Endothelial cell of umbilical vein (primary cell): ENCODE measurements at regions not wholly inside any gene's neighbourhood (a gene's known extent, or its start where the extent isn't known, plus 50 kb on each side); places are given as distances from the start of the nearest gene placed in this dataset.
A peak's percentile ranks its signal among the peaks of the same experiment; 100 is the strongest.

Experiments used
- BruUV-seq: library from RNA; stranded (reverse); fragments of 400-500 nt; replicated peaks from 2 replicates; lab custom pipeline; 2021; lab: Mats Ljungman, UMichigan
- CTCF ChIA-PET: fragments of 300-600, 350-600 bp; sonication (Branson Sonifier 250); formaldehyde crosslinking; loops from one replicate; lab custom pipeline; 2021; ENCODE audit warnings: antibody characterized with exemption, inconsistent platforms; lab: Charles Lee
- POLR2A ChIA-PET: fragments of 300-600, 350-600 bp; sonication (Branson Sonifier 250); formaldehyde crosslinking; loops from one replicate; lab custom pipeline; 2021; ENCODE audit warnings: antibody characterized with exemption, inconsistent platforms; lab: Charles Lee
- DNase-seq: peaks from one replicate; pipeline ENCODE4 v3.0.0-alpha.2; 2011; ENCODE audit warnings: low read depth, low spot score
- FAIRE-seq: peaks from 2 replicates; lab custom pipeline; 2011; peaks lifted over from hg19 to GRCh38; lab: Jason Lieb, UNC
- H2AFZ ChIP-seq: 2 replicates; pipeline ENCODE4 v1.6.0; 2012; ENCODE audit warnings: low read depth, low read length, control low read depth, inconsistent platforms
- H3K27ac ChIP-seq: 2 replicates; pipeline ENCODE4 v1.5.1; 2011; ENCODE audit warnings: low read depth, mild to moderate bottlenecking, control low read depth, low read length, moderate library complexity; ENCODE audit not compliant: insufficient read depth
- H3K27me3 ChIP-seq, 2 experiments: 2 replicates each; pipeline versions ENCODE4 v1.6.0 to v1.6.1; 2011; ENCODE audit warnings: low read length in 2 of 2, mixed read lengths in 1 of 2; ENCODE audit not compliant: control insufficient read depth in 2 of 2, insufficient read depth in 2 of 2
- H3K36me3 ChIP-seq, 2 experiments: 2 replicates in 1 of 2; 3 replicates in 1 of 2; pipeline ENCODE4 v1.5.1; 2011; ENCODE audit warnings: low read length in 2 of 2, mild to moderate bottlenecking in 1 of 2, moderate library complexity in 1 of 2; ENCODE audit not compliant: control insufficient read depth in 2 of 2, insufficient read depth in 2 of 2; ENCODE audit errors: extremely low read depth in 1 of 2
- H3K4me1 ChIP-seq: 3 replicates; pipeline ENCODE4 v1.5.1; 2011; ENCODE audit warnings: mild to moderate bottlenecking, low read length; ENCODE audit not compliant: control insufficient read depth, insufficient read depth; ENCODE audit errors: extremely low read depth
- H3K4me2 ChIP-seq: 2 replicates; pipeline ENCODE4 v1.6.1; 2011; ENCODE audit warnings: low read length, control low read depth, mixed read lengths; ENCODE audit not compliant: insufficient read depth
- H3K4me3 ChIP-seq, 3 experiments: fragments of 200-600 bp in 1 of 3; sonication (generic), shearing (Covaris generic) in 1 of 3; replicated peaks in 1 of 3; 2 replicates each; pipeline ENCODE4 v1.5.1; 2011 to 2016; ENCODE audit warnings: control low read depth in 3 of 3, low read length in 3 of 3, mild to moderate bottlenecking in 2 of 3, inconsistent platforms in 1 of 3, low read depth in 1 of 3, moderate library complexity in 1 of 3; ENCODE audit not compliant: insufficient read depth in 1 of 3
- H3K79me2 ChIP-seq: 2 replicates; pipeline ENCODE4 v1.6.0; 2012; ENCODE audit warnings: low read length, inconsistent platforms; ENCODE audit not compliant: control insufficient read depth, insufficient read depth
- H3K9ac ChIP-seq: replicated peaks from 2 replicates; pipeline ENCODE3; 2011; ENCODE audit warnings: low read length, control low read depth; ENCODE audit not compliant: insufficient read depth; ENCODE audit errors: extremely low read depth
- H3K9me1 ChIP-seq: replicated peaks from 3 replicates; pipeline ENCODE4 v1.6.0; 2011; ENCODE audit warnings: mild to moderate bottlenecking, low read length; ENCODE audit not compliant: control insufficient read depth, insufficient read depth; ENCODE audit errors: extremely low read depth
- H3K9me3 ChIP-seq: replicated peaks from 2 replicates; pipeline ENCODE4 v1.5.1; 2012; ENCODE audit warnings: low read length, inconsistent platforms; ENCODE audit not compliant: control insufficient read depth, insufficient read depth
- H4K20me1 ChIP-seq: replicated peaks from 2 replicates; pipeline ENCODE3; 2011; ENCODE audit warnings: mild to moderate bottlenecking, low read length; ENCODE audit not compliant: control insufficient read depth, insufficient read depth; ENCODE audit errors: extremely low read depth
- EZH2 ChIP-seq: IDR thresholded peaks from 2 replicates; pipeline ENCODE4 v1.6.1; 2012; ENCODE audit warnings: borderline replicate concordance, low read depth, mild to moderate bottlenecking, moderate library complexity, low read length, inconsistent platforms; ENCODE audit not compliant: severe bottlenecking
- FOS ChIP-seq: IDR thresholded peaks from 2 replicates; pipeline ENCODE4 v1.6.1; 2011; ENCODE audit warnings: mild to moderate bottlenecking, low read length, moderate library complexity, borderline replicate concordance; ENCODE audit not compliant: insufficient read depth
- GATA2 ChIP-seq: IDR thresholded peaks from 2 replicates; pipeline ENCODE4 v1.7.0; 2011; ENCODE audit warnings: low read depth, mild to moderate bottlenecking, moderate library complexity, mixed read lengths, low read length; ENCODE audit not compliant: insufficient read length, insufficient read depth
- JUN ChIP-seq: IDR thresholded peaks from 2 replicates; pipeline ENCODE4 v1.6.1; 2011; ENCODE audit warnings: borderline replicate concordance, low read depth; ENCODE audit not compliant: insufficient read length, insufficient read depth
- POLR2A ChIP-seq: IDR thresholded peaks from 2 replicates; pipeline ENCODE4 v1.6.1; 2012; ENCODE audit warnings: low read depth, mild to moderate bottlenecking, control low read depth, low read length
- POLR2AphosphoS5 ChIP-seq: IDR thresholded peaks from 2 replicates; pipeline ENCODE4 v1.6.1; 2012; ENCODE audit warnings: low read depth, mild to moderate bottlenecking, control low read depth, low read length, moderate library complexity; ENCODE audit not compliant: insufficient read depth
- dilution Hi-C: fragments of 300-500 bp; cut with MboI; formaldehyde crosslinking; loops from one replicate; pipeline ENCODE4 v1.15.0; 2019; ENCODE audit warnings: low sequenced_read_pairs; ENCODE audit not compliant: extremely low pct_ligation_motif_present
- intact Hi-C: fragments of 100-400 bp; cut with micrococcal nuclease; formaldehyde crosslinking; loops from one replicate; pipeline ENCODE4 v1.10.0; 2022
- TF ChIP-seq, protein P1 (sequence below): IDR thresholded peaks from 2 replicates; pipeline ENCODE4 v1.6.1; 2011; ENCODE audit not compliant: insufficient read depth, insufficient read length
- TF ChIP-seq, protein P2 (sequence below), 2 donors: IDR thresholded peaks; 1 replicate in 1 of 2; 2 replicates in 1 of 2; pipeline ENCODE4 v1.5.1; 2011; ENCODE audit warnings: low read length in 2 of 2, mild to moderate bottlenecking in 2 of 2, moderate library complexity in 2 of 2, control low read depth in 1 of 2, inconsistent platforms in 1 of 2, low read depth in 1 of 2; ENCODE audit not compliant: insufficient read depth in 1 of 2; ENCODE audit errors: extremely low read depth in 1 of 2

GRCh38 chrX:38880296-38880854 is 79.1 kb downstream of the MID1IP1 start:
- Histone ChIP-seq H2AFZ (peak overlapping the region; percentile 56), H3K27me3 (no peaks in the 10 kb centered on the region), H3K36me3 (no peaks in the 10 kb centered on the region), H3K9me3 (no peaks in the 10 kb centered on the region), H4K20me1 (no peaks in the 10 kb centered on the region), H3K9ac (no peak overlapping the region), H3K4me3 (no peak overlapping the region), H3K4me1 (peaks cover 3% of the 10 kb centered on the region), H3K9me1 (no peaks in the 10 kb centered on the region), H3K4me2 (no peak overlapping the region), H3K79me2 (no peaks in the 10 kb centered on the region), H3K27ac (no peak overlapping the region)
- dilution Hi-C loops (no loop called here), intact Hi-C loops (no loop called here)
- POLR2A ChIA-PET: no interaction called here
- TF ChIP-seq FOS (no peak), POLR2A (no peak), JUN (no peak), EZH2 (no peak), POLR2AphosphoS5 (no peak), GATA2 (no peak)
- TF ChIP-seq, protein P1, sequence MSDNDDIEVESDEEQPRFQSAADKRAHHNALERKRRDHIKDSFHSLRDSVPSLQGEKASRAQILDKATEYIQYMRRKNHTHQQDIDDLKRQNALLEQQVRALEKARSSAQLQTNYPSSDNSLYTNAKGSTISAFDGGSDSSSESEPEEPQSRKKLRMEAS: no peak
- TF ChIP-seq, protein P2, sequence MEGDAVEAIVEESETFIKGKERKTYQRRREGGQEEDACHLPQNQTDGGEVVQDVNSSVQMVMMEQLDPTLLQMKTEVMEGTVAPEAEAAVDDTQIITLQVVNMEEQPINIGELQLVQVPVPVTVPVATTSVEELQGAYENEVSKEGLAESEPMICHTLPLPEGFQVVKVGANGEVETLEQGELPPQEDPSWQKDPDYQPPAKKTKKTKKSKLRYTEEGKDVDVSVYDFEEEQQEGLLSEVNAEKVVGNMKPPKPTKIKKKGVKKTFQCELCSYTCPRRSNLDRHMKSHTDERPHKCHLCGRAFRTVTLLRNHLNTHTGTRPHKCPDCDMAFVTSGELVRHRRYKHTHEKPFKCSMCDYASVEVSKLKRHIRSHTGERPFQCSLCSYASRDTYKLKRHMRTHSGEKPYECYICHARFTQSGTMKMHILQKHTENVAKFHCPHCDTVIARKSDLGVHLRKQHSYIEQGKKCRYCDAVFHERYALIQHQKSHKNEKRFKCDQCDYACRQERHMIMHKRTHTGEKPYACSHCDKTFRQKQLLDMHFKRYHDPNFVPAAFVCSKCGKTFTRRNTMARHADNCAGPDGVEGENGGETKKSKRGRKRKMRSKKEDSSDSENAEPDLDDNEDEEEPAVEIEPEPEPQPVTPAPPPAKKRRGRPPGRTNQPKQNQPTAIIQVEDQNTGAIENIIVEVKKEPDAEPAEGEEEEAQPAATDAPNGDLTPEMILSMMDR (IDR thresholded peaks at IDR 0.05; ENCODE audit: extremely low read depth in 1 of 2, insufficient read depth in 1 of 2, low read depth in 1 of 2, low read length in 2 of 2): no peak
- no TSS peak for BruUV-seq
- CTCF ChIA-PET: interaction anchor here (1.1 kb wide), 1 partner anchor 11 kb away, joined by 4 read pairs; no protein-coding TSS in a partner anchor
- DNase-seq: peak; percentile 1
- FAIRE-seq: no peak
